GM04504 (cell line): ENCODE measurements at regions not wholly inside any gene's neighbourhood (a gene's known extent, or its start where the extent isn't known, plus 50 kb on each side); places are given as distances from the start of the nearest gene placed in this dataset.

ENCODE experiments used
- DNase-seq: peaks from one replicate; pipeline ENCODE4 v3.0.0-alpha.2; 2012; ENCODE audit warnings: low read depth

DNA sequence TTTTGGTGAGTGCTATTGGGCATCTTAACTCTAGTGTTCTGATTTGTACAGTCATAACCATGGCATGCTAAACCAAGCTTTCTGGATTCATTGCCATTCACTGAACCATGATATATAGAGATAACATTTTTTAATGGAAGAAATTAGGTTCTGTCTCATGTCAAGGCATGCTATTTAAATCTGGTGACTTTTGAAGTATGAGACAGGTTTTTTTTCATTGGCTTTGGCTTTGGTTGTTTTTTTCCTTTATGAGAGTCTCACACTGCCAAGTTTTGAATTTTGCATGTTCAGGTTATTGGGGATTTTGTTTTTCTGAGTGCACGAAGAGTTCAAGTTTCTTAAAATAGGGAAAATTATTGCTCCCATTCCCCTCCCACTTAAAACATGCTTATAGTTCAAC lies 141.3 kb upstream of the ADAMTS5 start:
- DNase-seq, result no peak

DNA sequence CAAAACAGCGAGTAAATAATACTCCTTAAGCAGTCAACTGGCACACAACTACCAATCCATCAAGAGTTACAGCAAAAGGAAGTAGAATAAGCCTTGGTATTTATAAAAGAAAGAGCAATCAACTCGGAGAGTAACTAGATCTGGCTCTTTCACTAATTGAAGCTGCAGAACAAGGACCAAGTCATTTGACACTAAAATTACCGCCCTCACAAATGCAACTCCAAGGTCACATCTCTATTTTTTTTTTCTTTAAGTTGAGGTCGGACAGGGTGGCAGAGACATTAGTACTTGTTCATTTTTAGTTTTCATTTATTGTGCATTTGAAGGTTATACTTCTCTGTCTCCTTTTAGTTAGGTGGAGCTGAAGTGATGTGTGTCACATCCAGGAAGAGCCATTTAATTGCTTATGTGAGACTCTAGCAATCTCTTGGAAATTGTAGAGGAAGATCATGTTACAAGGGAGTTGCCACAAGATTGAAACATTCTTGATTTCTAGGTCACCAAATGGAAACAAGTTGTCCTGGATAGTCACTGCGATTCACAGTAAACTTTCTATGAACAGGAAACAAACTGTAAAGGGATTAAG lies 138.1 kb upstream of the ADAMTS5 start:
- DNase-seq, result no peak

DNA sequence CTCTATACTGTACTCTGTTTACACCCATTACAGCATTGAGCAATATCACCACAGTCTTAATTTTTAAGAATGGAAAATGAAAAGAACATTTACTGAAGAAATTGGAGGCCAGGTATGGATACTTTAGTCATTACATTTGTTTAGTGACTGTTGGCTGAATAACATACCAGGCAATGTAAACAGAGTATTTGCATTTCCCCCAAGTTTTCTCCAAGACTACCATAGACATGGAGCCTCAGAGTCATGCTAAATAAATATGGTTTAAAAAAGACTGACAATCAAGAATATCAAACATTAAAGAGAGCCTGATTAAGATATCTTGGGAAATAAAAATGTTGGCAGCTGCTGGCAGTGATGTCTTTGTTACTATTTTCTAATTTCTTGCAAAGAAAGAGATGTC lies 136.9 kb upstream of the ADAMTS5 start:
- DNase-seq, result no peak

DNA sequence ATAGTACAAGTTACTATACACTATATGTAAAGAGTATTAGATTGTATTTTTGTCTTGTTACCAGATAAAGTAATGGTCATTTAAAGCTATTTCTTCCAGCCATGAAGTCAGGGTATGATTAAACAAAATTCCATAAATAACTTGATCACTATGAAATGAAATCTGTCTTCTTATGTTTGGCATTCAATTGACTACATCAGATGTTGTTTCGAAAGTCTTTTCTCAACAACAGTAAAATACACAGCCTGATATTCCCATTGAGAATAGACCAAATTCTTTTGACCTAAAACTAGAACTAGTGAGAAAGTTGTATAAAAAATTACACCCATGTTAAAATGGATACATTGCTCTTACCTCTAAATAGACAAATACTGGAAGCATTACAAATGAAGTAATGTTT lies 134.6 kb upstream of the ADAMTS5 start:
- no peak for DNase-seq

DNA sequence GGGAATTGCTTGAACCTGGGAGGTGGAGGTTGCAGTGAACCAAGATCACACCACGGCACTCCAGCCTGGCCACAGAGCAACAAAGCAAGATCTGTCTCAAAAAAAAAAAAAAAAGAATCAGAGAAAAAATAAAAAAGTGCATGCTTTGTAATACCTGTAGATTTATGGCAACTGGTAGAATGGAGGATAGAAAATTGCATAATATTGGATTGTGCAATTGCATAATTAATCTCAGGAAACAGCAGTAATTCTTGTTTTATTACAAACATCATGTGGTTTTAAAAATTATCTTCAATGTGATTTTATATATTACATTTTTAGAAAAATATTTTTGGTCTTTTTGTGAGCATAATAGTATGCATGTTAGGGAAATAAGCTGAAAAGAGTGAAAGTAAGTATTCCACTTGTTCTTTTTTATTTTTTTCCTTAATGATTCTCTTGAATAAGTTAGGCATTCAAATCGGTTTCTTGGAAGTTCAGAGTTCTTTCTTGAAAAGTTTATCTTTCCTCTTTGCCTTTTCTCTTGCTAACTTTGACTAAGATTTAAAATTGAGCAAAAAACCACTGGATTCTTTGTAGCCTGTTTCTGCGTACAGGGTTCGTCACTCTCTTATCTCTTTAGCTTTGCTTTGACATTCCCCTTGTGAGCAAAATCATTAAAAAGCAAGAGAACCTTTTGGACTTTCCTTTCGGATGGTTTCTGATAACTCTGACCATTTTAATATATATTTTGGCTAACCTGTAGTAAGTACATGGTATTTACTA lies 127.5 kb upstream of the ADAMTS5 start:
- no peak for DNase-seq

DNA sequence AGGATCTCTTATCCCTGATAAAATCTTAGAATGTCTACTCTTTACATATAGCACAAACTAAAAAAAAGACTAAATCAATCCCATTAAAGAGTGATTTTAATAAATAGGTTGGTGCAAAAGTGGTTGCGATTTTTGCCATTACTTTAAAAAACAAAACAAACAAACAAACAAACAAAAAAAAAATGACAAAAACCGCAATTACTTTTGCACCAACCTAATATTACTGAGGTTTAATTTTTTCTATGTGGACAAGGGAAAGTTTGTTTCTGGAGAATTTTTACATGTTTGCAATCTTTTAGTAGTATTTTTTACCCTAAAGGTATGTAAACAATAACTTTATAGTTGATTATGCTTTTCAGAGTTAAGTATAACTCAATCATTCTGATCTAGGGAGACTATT lies 119.7 kb upstream of the ADAMTS5 start:
- no peak for DNase-seq

DNA sequence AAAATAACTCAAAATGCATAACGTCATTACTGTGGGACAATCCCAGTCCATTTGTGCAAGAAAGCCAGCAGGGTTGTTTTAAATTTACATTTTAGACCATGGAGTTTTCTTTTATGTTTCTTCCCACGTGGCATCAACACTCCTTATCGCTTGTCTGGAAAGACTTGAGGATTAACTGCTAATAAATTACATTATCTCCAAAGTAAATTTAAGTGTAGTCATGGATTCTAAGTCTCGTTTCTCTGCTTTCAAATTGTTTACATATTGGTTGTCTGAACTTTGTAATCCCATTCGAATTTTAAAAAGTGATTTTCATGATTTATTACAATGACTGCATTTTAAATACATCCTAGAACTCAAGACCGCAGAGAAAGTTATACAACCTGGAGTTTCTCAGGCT lies 119.3 kb upstream of the ADAMTS5 start:
- no peak for DNase-seq

DNA sequence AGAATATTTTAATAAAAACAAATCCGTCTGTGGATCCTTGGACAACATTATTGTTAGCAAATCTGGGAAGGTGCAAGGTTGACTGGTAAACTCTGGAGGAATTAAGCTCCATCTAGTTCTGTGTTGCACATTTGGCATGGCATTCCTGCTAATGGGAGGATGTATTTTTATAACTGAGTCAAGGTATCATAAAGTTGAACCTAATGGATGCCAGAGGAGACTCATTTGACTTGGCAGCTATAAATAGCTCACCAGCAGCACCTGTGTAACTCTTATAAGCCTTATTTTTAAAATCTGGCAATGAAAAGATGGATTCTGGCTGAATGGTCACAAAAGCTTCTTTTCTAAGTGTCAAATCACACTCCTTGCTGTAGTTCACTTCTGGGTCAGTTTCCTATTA lies 118.5 kb upstream of the ADAMTS5 start:
- no peak for DNase-seq

DNA sequence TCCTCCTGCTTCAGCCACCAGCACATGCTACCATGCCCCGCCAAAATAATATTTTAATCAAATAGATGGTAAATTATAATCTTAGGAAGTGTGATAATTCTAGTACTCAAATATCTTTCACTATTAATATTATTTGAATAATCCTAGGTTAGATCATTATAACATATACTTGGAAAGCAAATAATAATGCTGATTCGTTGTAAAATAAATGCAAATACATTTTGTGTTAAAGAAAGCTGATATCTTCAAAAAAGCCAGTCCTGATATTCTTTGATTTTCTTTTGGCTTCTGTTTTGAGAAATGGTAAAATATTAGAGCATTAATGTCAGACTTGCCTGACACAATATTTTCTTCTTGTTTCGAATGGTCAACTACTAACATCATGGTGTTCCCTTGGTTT lies 116.3 kb upstream of the ADAMTS5 start:
- DNase-seq, result no peak

DNA sequence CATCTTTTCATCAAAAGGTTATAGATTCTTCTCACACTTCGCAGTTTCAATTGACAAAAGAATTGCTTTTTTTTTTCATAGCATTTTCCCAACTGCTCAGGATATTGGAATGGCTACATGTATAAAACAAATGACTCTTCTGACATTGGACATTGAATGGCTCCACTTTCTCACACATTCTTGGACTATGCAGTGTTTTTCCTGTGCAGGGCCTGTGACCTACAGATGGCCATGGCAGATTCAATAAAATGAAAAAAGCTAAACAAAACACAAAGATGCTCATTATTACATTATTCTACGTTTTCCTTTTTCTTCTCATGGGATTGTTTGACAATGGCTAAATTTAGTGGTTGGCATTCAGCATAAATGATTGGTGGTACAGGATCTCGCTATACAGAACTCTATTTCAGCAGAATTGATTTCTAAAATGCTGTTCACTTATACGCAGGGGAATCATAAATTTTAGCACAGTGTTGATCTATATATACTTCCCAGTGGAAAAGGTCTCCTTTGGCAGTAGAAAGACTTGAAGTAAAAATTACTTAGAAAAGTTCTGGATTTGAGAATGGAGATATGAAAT lies 115.6 kb upstream of the ADAMTS5 start:
- no peak for DNase-seq

DNA sequence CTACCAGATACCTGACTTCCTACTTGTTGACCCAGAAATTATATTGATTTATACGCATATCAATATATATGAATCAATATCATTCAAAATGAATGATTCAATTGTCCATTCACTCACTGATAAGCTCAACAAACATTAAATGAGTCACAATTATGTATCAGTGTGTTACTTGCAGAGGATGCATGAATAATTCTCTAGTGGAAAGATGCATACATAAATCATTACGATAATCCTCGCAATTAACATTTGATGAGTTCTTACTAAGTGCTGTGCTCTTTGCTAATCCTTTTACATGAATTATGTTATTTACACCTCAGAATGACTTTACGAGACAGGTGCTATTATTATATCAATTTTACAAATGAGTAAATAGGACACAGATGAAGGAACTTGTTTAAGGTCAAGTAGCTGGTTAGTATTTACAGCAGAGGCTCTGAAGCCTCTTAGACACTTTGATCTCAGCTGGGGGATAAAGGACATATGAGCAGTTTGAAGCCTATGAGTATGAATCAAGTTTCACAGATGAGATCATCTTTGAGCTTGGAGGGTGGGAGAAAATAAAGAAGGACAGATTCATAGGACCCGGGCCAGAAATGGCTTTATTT lies 112.8 kb upstream of the ADAMTS5 start:
- DNase-seq, result no peak

DNA sequence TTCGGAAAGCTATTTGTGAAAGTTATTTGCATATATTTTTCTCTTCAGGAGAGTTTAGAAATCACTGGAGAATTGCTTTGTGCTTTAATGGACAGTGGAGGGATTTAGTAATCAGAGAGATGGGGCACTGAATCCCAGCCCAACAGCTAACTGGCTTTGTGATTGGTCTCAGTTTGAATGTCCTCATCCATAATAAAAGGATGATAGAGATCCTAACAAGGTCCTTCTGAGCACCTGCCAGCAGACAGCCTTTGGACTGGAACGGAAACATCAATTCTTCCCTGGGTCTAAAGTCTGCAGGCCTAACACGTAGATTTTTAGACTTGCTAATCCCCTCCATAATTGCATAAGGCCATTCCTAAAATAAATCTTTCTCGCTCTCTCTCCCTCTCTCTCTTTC lies 112.0 kb upstream of the ADAMTS5 start:
- DNase-seq, result no peak

DNA sequence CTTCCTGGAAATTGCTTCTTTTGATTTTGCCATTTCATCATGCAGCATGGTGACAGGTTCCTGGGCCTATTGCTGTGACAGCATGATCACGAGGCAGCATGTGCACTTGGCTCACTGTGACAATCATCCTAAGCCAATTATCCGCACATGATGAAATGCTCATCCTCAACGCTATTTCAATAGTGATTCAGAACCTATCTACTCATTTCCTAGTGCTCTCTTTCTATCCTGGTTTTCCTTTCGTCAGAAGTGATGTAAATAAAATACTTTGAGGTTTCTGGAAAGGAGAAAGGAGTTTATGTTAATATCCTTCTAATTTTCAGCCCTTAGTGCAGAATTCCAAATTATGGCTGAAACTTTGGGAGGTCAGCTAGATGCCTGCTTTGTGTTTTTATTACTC lies 110.6 kb upstream of the ADAMTS5 start:
- DNase-seq, result no peak

DNA sequence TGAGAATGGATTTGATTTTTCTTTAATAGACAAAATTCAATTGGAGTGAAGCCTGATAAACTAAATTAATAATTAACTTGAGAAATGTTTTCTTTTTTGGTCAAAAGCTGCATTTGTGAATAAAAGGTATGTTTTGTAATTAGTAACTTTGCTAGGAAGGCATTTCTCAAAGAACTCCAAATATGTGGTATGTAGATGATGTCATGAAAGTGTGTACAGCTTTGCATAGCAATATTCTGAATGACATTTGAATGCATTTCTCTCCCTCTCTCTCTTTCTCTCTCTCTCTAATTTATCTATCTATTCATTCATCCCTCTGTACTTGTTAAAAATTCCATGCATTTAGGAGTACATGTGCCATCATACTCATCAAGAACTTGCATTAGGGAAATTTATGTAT lies 109.1 kb upstream of the ADAMTS5 start:
- no peak for DNase-seq

DNA sequence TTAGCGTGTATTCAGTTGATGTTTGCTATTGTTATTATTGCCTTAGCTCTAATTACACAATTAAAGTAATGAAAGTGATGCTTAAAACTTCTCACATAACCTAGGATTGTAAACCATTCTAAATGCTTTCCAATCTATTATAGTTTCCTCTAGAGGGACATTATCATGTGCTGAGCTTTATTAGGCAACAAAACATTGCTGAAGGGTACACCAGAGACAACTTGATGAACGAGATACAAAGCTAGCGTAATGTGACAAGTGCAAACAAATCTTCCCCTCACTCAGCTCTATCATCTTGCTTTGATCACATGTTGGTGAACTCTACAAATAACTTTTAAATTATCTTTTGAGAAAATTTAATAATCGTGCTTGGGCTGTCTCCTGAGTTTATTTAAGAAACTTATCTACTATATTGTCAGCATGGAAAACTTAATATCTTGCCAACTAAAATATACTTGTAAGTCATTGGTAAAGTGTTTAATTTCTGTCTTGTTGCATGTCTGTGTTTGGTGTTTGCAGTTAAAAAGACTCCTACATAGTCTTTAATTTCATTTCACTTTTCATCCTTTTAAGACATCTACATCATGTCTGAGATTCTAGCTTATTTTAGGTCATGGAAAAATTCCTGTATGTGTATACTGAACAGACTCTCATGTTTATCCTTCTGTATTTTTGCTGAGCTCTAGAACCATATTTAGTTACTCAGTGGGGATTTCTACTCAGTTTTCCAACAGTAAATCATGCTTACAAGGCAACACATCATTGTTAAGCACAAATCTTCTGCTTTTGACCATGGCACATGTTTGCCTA lies 104.2 kb upstream of the ADAMTS5 start:
- no peak for DNase-seq

DNA sequence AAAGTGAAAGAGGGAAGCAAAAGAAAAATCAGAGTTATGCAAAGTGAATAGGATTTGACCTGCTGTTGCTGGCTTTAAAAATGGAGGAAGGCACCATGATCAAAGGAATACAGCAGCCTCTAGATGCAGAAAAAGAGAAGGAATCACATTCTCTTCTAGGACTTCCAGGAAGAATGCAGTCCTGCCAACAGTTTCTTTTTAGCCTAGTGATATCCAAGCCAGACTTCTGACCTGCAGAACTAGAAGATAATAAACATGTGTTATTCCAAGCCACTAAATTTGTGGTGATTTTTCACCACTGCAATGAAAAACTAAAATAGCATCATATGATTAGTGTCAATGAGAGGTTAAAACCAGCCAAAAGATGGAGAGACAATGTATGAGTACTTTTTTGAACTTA lies 101.9 kb upstream of the ADAMTS5 start:
- DNase-seq, result no peak

DNA sequence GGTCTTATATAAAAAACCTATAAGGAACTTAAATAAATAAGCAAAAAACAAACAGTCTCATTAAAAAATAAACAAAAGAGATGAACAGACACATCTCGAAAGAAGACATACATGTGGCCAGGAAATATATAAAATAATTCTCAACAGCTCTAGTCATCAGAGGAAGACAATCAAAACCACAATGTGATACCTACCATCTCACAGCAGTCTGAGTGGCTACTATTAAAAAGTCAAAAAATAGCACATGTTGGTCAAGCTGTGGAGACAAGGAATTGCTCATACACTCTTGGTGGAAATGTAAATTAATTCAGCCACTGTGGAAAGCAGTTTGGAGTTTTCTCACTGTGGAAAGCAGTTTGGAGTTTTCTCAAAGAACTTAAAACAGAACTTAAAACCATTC lies 100.3 kb upstream of the ADAMTS5 start:
- no peak for DNase-seq

DNA sequence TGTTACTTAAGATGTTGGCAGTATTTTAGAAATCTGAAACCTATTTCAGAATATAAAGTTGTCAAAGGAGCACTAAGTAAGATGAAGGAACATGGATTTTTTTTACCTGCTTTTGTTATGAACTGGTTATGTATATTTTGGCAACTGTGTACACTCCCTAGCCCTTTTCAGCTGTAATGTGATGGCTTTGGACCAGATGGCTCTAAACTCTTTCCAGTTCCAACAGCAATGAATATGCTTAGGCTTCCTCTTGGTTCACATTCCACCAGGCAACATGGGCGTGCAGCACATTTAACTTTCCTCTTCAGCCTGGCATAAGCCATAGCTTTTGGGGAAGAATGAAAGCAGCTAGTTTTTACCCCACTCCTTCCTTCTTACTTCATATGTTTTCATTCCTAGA lies 95.6 kb upstream of the ADAMTS5 start:
- DNase-seq, result no peak

DNA sequence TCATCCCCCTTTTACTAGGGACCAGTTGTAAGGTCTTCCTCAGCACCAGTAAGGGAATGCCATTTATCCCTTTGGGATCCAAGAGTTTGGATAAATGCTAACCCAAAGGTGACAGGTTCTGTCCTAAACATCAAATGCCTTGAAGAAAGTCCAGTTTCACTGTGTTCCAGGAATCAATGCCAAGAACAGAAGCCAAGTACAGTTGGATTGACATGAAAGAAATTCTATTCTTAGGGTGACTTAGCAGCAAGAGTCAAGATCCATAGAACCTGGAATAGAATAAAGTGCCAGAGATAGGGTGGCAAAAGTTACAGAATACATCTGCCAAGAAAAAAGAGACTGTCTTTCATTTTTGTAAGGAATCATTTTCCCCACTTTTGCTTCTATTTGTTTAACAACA lies 94.9 kb upstream of the ADAMTS5 start:
- no peak for DNase-seq

DNA sequence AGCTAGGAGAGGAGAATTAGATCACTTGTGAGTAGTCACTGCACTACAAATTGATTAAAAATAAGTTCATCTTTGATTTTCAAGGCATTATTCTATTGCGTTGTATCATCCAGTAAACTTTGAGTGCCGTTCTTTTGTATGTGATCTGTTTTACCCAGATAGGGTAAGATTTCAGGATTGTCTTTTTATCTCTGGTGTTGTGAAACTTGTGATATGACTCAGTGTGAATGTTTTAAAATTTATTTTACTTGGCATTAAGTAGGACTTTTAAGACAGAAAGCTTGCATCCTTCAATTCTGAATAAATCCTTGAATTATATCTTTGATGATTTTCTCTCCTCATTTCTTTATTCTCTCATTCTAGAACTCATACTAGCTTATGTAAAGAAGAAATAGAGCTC lies 93.3 kb upstream of the ADAMTS5 start:
- no peak for DNase-seq

DNA sequence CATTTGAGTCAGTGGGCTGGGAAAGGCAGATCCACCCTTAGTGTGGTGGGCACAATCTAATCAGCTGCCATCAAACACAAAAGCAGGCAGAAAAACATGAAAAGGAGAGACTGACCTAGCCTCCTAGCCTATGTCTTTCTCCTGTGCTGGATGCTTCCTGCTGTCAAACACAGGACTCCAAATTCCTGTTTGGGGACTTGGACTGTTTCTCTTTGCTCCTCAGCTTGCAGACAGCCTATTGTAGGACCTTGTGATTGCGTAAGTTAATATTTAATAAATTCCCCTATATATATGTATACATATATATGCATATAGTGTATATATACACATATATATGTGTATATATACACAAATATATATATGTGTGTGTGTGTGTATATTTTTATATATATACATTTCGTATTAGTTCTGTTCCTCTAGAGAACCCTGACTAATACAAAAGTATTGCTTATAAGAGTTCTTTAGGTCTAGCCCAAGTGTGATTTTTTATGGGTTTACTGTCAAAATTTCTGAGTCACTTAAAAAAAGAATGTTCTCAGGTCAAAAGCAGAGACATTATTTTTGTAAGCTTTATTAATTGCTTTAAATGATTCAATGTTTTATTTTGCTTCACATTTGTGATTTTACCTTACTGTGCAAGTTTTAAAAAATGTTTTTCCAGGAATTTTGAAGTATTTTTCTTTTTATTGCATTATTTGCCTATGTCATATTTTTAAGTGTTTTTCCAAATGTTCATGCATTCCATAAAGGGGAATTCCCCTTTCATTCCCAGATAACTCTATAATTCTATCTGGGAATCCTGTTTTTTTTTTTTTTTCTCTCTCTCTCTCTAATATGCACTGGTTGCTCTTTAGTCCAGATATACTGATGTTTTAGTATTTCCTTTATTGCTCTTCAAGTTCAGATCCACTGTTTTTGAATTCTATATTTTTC lies 92.1 kb upstream of the ADAMTS5 start:
- no peak for DNase-seq
